ENCODE measurements at regions not wholly inside any gene's neighbourhood (a gene's known extent, or its start where the extent isn't known, plus 50 kb on each side); places are given as distances from the start of the nearest gene placed in this dataset.

- H4K20me1 ChIP-seq (ENCODE audit: insufficient read depth, low read length): no peaks in the 10 kb centered on the region
- H3K36me3 ChIP-seq (replicated peaks; ENCODE audit: insufficient read depth, low read length): no peaks in the 10 kb centered on the region
- no peak overlapping the region for H2AFZ ChIP-seq (ENCODE audit: low read length)
- no peaks in the 10 kb centered on the region for H3F3A ChIP-seq (ENCODE audit: insufficient read depth, low read length)
- H3K4me3 ChIP-seq (ENCODE audit: low read length): no peak overlapping the region
- no peaks in the 10 kb centered on the region for H3K4me1 ChIP-seq (ENCODE audit: low read length)
- H3K79me2 ChIP-seq (ENCODE audit: low read length): no peaks in the 10 kb centered on the region
- H3K27ac ChIP-seq (ENCODE audit: low read length): no peak overlapping the region
- no peaks in the 10 kb centered on the region for H3K27me3 ChIP-seq (replicated peaks; ENCODE audit: insufficient read depth, low read length)
- H3K9me3 ChIP-seq (replicated peaks; ENCODE audit: insufficient read depth, low read length): no peaks in the 10 kb centered on the region
- no peak overlapping the region for H3K9ac ChIP-seq (ENCODE audit: low read length)
- no peak for DNase-seq
- no peaks in the 10 kb centered on the region for H3K9me2 ChIP-seq (replicated peaks; ENCODE audit: insufficient read depth, low read length)
- TF ChIP-seq CTCF (IDR thresholded peaks at IDR 0.05; ENCODE audit: low read length) (no peak), EZH2phosphoT487 (IDR thresholded peaks at IDR 0.05; ENCODE audit: low read length) (no peak), EZH2 (optimal IDR thresholded peaks at IDR 0.05; ENCODE audit: low read depth, low read length) (no peak)
- no peak overlapping the region for H3K4me2 ChIP-seq (ENCODE audit: low read depth, low read length)
Observed at GRCh38 chr11:30111786-30112185, 95.0 kb upstream of the KCNA4 start.

- H2AFZ ChIP-seq (ENCODE audit: low read length): no peak overlapping the region
- H3K36me3 ChIP-seq (replicated peaks; ENCODE audit: insufficient read depth, low read length): no peaks in the 10 kb centered on the region
- H3K9me3 ChIP-seq (replicated peaks; ENCODE audit: insufficient read depth, low read length): no peaks in the 10 kb centered on the region
- TF ChIP-seq CTCF (IDR thresholded peaks at IDR 0.05; ENCODE audit: low read length) (no peak), EZH2 (optimal IDR thresholded peaks at IDR 0.05; ENCODE audit: low read depth, low read length) (no peak), EZH2phosphoT487 (IDR thresholded peaks at IDR 0.05; ENCODE audit: low read length) (no peak)
- H3K27ac ChIP-seq (ENCODE audit: low read length): no peak overlapping the region
- DNase-seq: no peak
- no peaks in the 10 kb centered on the region for H4K20me1 ChIP-seq (ENCODE audit: insufficient read depth, low read length)
- H3K9me2 ChIP-seq (replicated peaks; ENCODE audit: insufficient read depth, low read length): no peaks in the 10 kb centered on the region
- no peak overlapping the region for H3K9ac ChIP-seq (ENCODE audit: low read length)
- H3K4me2 ChIP-seq (ENCODE audit: low read depth, low read length): no peak overlapping the region
- H3K4me3 ChIP-seq (ENCODE audit: low read length): no peak overlapping the region
- no peaks in the 10 kb centered on the region for H3K79me2 ChIP-seq (ENCODE audit: low read length)
- no peaks in the 10 kb centered on the region for H3K27me3 ChIP-seq (replicated peaks; ENCODE audit: insufficient read depth, low read length)
- no peaks in the 10 kb centered on the region for H3K4me1 ChIP-seq (ENCODE audit: low read length)
- no peaks in the 10 kb centered on the region for H3F3A ChIP-seq (ENCODE audit: insufficient read depth, low read length)
Observed at GRCh38 chr11:30113326-30113898, 96.6 kb upstream of the KCNA4 start.

- H3K9me2 ChIP-seq (replicated peaks; ENCODE audit: insufficient read depth, low read length): no peaks in the 10 kb centered on the region
- H3K9ac ChIP-seq (ENCODE audit: low read length): no peak overlapping the region
Observed at GRCh38 chr11:30116512-30116911, 99.7 kb upstream of the KCNA4 start.

More at GRCh38 chr11:30116512-30116911, 99.7 kb upstream of the KCNA4 start:
- Histone ChIP-seq H3F3A (ENCODE audit: insufficient read depth, low read length) (no peaks in the 10 kb centered on the region), H3K4me3 (ENCODE audit: low read length) (no peak overlapping the region), H3K36me3 (replicated peaks; ENCODE audit: insufficient read depth, low read length) (no peaks in the 10 kb centered on the region), H2AFZ (ENCODE audit: low read length) (no peak overlapping the region), H3K27me3 (replicated peaks; ENCODE audit: insufficient read depth, low read length) (no peaks in the 10 kb centered on the region), H3K4me1 (ENCODE audit: low read length) (no peaks in the 10 kb centered on the region), H3K79me2 (ENCODE audit: low read length) (no peaks in the 10 kb centered on the region), H3K27ac (ENCODE audit: low read length) (no peak overlapping the region), H3K9me3 (replicated peaks; ENCODE audit: insufficient read depth, low read length) (no peaks in the 10 kb centered on the region), H4K20me1 (ENCODE audit: insufficient read depth, low read length) (no peaks in the 10 kb centered on the region), H3K4me2 (ENCODE audit: low read depth, low read length) (no peak overlapping the region)
- no peak for TF ChIP-seq EZH2 (optimal IDR thresholded peaks at IDR 0.05; ENCODE audit: low read depth, low read length)
- no peak for TF ChIP-seq EZH2phosphoT487 (IDR thresholded peaks at IDR 0.05; ENCODE audit: low read length)
- TF ChIP-seq CTCF (IDR thresholded peaks at IDR 0.05; ENCODE audit: low read length): no peak
- no peak for DNase-seq

Data from MM.1S (cell line).